ENCODE measurements at regions not wholly inside any gene's neighbourhood (a gene's known extent, or its start where the extent isn't known, plus 50 kb on each side); places are given as distances from the start of the nearest gene placed in this dataset.
A peak's percentile ranks its signal among the peaks of the same experiment; 100 is the strongest.

DNA sequence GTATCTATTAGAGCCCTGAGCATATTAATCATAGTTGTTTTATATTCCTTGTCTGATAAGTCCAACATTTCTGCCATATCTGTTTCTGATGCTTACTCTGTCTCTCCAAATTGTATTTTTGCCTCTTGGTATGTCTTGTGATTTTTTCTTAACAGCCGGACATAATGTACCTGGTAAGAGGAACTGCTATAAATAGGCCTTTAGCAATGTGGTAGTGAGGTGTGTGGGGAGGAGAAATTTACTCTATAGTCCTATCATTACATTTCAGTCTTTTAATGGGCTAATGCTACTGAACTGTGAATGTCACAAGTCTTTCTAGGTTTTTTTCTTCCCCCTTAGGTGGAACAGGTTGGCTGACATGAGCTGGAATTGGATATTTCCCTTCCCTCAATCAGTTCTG lies 176.1 kb upstream of the FGF10 start:
- H3K4me3 ChIP-seq, result no peak overlapping the region
- H3K4me1 ChIP-seq, result no peaks in the 10 kb centered on the region
- no peak overlapping the region for H3K27ac ChIP-seq
- 59 to 88% methylated on average over 1 of the region's 1 CpG for WGBS, 2 donors (ENCODE audit: low coverage in 1 of 2)
- no peaks in the 10 kb centered on the region for H3K9me3 ChIP-seq
- DNase-seq, result no peak
- TF ChIP-seq EP300 (IDR thresholded peaks at IDR 0.05; ENCODE audit: low read depth), result no peak
- H3K36me3 ChIP-seq, result no peaks in the 10 kb centered on the region
- no peaks in the 10 kb centered on the region for H3K27me3 ChIP-seq
- intact Hi-C loops (cut with DNase I; ENCODE audit: low total_unique reads), result no loop called here
- in situ Hi-C loops (cut with MboI; ENCODE audit: low pct_ligation_motif_present in 1 of 4, low pct_unique_long_range_greater_than_20kb in 1 of 4, low sequenced_read_pairs in 3 of 4), result no loop called here

DNA sequence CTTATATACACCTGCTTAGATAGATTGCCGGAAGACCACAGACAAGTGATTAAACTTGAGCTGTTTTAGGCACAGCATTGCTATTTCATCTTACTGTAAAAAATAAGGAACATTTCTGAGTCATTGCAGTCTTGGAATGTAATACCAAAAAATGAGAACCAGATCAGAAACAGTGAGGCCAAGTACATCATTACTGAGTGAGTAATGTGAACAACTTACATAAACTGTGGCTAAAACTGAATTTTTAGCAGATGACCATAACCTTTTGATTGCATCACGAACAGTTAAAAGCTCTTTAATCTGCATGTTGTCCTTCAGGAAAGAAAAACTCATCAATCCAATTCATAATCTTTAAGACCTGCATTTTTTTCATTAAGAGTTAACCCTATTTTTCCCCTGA lies 157.1 kb upstream of the FGF10 start:
- Histone ChIP-seq H3K27me3 (no peaks in the 10 kb centered on the region), H3K27ac (no peak overlapping the region), H3K4me3 (no peak overlapping the region), H3K36me3 (no peaks in the 10 kb centered on the region), H3K9me3 (no peaks in the 10 kb centered on the region), H3K4me1 (no peaks in the 10 kb centered on the region)
- DNase-seq, result no peak
- intact Hi-C loops (cut with DNase I; ENCODE audit: low total_unique reads), result no loop called here
- peak in 1 of 3 donors; percentile 10 for TF ChIP-seq POLR2AphosphoS5 (IDR thresholded peaks at IDR 0.05)
- TF ChIP-seq EP300 (IDR thresholded peaks at IDR 0.05; ENCODE audit: low read depth), result no peak
- TF ChIP-seq, protein P1, sequence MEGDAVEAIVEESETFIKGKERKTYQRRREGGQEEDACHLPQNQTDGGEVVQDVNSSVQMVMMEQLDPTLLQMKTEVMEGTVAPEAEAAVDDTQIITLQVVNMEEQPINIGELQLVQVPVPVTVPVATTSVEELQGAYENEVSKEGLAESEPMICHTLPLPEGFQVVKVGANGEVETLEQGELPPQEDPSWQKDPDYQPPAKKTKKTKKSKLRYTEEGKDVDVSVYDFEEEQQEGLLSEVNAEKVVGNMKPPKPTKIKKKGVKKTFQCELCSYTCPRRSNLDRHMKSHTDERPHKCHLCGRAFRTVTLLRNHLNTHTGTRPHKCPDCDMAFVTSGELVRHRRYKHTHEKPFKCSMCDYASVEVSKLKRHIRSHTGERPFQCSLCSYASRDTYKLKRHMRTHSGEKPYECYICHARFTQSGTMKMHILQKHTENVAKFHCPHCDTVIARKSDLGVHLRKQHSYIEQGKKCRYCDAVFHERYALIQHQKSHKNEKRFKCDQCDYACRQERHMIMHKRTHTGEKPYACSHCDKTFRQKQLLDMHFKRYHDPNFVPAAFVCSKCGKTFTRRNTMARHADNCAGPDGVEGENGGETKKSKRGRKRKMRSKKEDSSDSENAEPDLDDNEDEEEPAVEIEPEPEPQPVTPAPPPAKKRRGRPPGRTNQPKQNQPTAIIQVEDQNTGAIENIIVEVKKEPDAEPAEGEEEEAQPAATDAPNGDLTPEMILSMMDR (IDR thresholded peaks at IDR 0.05), result no peak
- TF ChIP-seq POLR2A (IDR thresholded peaks at IDR 0.05), result no peak
- in situ Hi-C loops (cut with MboI; ENCODE audit: low pct_ligation_motif_present in 1 of 4, low pct_unique_long_range_greater_than_20kb in 1 of 4, low sequenced_read_pairs in 3 of 4), result no loop called here
- WGBS, 2 donors (ENCODE audit: low coverage in 1 of 2), result 68 to 69% methylated on average over 2 of the region's 2 CpGs

DNA sequence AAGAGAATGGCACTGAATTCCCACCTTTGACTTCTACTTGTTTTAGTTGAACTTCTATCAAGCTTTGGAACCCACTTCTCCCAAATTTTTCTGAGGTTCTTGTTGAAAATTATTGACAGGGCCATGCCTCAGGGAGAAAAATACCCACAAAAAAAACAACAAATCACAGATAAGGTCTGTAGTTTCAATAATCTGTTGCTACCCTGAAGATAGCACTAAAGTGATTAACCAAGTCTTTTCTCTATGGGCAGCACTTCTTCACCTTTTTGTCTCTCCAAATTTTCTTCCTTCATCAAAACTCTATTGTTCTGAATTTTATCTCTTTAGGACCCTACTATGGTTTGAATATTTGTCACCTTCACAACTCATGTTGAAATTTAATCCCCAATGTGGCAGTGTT lies 154.3 kb upstream of the FGF10 start:
- Histone ChIP-seq H3K27ac (no peak overlapping the region), H3K4me3 (no peak overlapping the region), H3K27me3 (no peaks in the 10 kb centered on the region), H3K9me3 (no peaks in the 10 kb centered on the region), H3K36me3 (no peaks in the 10 kb centered on the region), H3K4me1 (no peaks in the 10 kb centered on the region)
- intact Hi-C loops (cut with DNase I; ENCODE audit: low total_unique reads), result no loop called here
- DNase-seq, result no peak
- TF ChIP-seq POLR2A (IDR thresholded peaks at IDR 0.05), result no peak
- TF ChIP-seq, protein P1 (IDR thresholded peaks at IDR 0.05), result no peak
- TF ChIP-seq POLR2AphosphoS5 (IDR thresholded peaks at IDR 0.05), result no peak
- no peak for TF ChIP-seq EP300 (IDR thresholded peaks at IDR 0.05; ENCODE audit: low read depth)
- in situ Hi-C loops (cut with MboI; ENCODE audit: low pct_ligation_motif_present in 1 of 4, low pct_unique_long_range_greater_than_20kb in 1 of 4, low sequenced_read_pairs in 3 of 4), result no loop called here

DNA sequence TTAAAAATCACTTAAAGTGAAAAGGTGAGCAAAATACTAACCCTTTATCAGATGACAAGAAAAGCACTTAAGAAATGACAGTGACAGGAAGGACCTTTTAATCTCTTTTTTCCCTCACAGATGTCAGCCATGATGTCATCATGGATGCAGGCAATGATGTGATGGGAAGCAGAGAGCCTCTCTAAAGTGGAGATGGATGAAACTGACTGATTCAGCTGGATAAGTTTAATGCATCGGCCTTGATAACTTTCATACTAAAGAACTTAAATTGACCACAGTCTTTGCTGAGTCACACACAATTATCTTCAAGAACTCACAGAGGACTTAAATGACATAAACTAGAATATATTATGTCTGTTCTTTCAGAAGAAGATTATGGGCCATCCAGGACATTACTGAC lies 153.2 kb upstream of the FGF10 start:
- H3K27ac ChIP-seq, result no peak overlapping the region
- intact Hi-C loops (cut with DNase I; ENCODE audit: low total_unique reads) (no loop called here), in situ Hi-C loops (cut with MboI; ENCODE audit: low pct_ligation_motif_present in 1 of 4, low pct_unique_long_range_greater_than_20kb in 1 of 4, low sequenced_read_pairs in 3 of 4) (no loop called here)
- no peaks in the 10 kb centered on the region for H3K36me3 ChIP-seq
- H3K4me3 ChIP-seq, result no peak overlapping the region
- H3K9me3 ChIP-seq, result no peaks in the 10 kb centered on the region
- H3K4me1 ChIP-seq, result no peaks in the 10 kb centered on the region
- TF ChIP-seq POLR2AphosphoS5 (IDR thresholded peaks at IDR 0.05), result no peak
- no peak for DNase-seq
- WGBS, 2 donors (ENCODE audit: low coverage in 1 of 2), result 88 to 89% methylated on average over 1 of the region's 1 CpG
- no peaks in the 10 kb centered on the region for H3K27me3 ChIP-seq

DNA sequence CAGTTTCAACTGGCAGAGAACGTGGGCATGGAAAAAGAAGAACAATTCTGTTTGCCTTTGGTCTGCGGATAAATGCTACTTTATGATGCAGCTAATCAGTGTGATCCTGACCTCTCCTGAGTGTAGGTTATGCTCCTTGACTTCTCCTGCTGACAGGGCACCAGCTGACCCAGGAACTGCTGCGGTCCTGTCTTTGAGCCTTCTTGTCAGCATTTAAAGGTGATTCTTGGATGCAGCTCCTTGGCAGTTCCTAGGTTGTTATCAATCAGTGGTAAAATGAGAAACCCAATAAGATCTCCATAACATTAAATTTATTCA lies 150.3 kb upstream of the FGF10 start:
- H3K4me1 ChIP-seq, result no peaks in the 10 kb centered on the region
- H3K27me3 ChIP-seq, result no peaks in the 10 kb centered on the region
- no peak for DNase-seq
- TF ChIP-seq POLR2A (IDR thresholded peaks at IDR 0.05), result no peak
- TF ChIP-seq EP300 (IDR thresholded peaks at IDR 0.05; ENCODE audit: low read depth), result no peak
- TF ChIP-seq, protein P1 (IDR thresholded peaks at IDR 0.05), result no peak
- no peak for TF ChIP-seq POLR2AphosphoS5 (IDR thresholded peaks at IDR 0.05)
- no peaks in the 10 kb centered on the region for H3K9me3 ChIP-seq
- no peaks in the 10 kb centered on the region for H3K36me3 ChIP-seq
- WGBS, 2 donors (ENCODE audit: low coverage in 1 of 2), result 59 to 80% methylated on average over 2 to 3 of the region's 3 CpGs
- no peak overlapping the region for H3K4me3 ChIP-seq
- intact Hi-C loops (cut with DNase I; ENCODE audit: low total_unique reads) (no loop called here), in situ Hi-C loops (cut with MboI; ENCODE audit: low pct_ligation_motif_present in 1 of 4, low pct_unique_long_range_greater_than_20kb in 1 of 4, low sequenced_read_pairs in 3 of 4) (no loop called here)
- H3K27ac ChIP-seq, result no peak overlapping the region
